ENCODE measurements at regions not wholly inside any gene's neighbourhood (a gene's known extent, or its start where the extent isn't known, plus 50 kb on each side); places are given as distances from the start of the nearest gene placed in this dataset.
"Not testable (repeated sequence)": the region's sequence is repeated elsewhere in the genome, so short reads cannot be mapped to it uniquely, and the experiment has no call there.

- TF ChIP-seq CTCF (IDR thresholded peaks at IDR 0.05; ENCODE audit: control insufficient read depth, extremely low read depth, insufficient read depth): no peak
- DNase-seq (ENCODE audit: low read depth): no peak
- no peak overlapping the region for H3K4me3 ChIP-seq (ENCODE audit: low read depth, low read length)
These were observed 556.7 kb downstream of the TMEM121 start for GRCh38 chr14:106083082-106083481.

GRCh38 chr14:106087837-106088236 is 561.5 kb downstream of the TMEM121 start:
- DNase-seq (ENCODE audit: low read depth): no peak
- H3K4me3 ChIP-seq (ENCODE audit: low read depth, low read length): no peak overlapping the region
- TF ChIP-seq CTCF (IDR thresholded peaks at IDR 0.05; ENCODE audit: control insufficient read depth, extremely low read depth, insufficient read depth): no peak

- not testable (repeated sequence) for H3K4me3 ChIP-seq (ENCODE audit: low read depth, low read length); DNase-seq (ENCODE audit: low read depth)
These were observed 562.5 kb downstream of the TMEM121 start for GRCh38 chr14:106088860-106089259.

- no peak overlapping the region for H3K4me3 ChIP-seq (ENCODE audit: low read depth, low read length)
- no peak for DNase-seq (ENCODE audit: low read depth)
- no peak for TF ChIP-seq CTCF (IDR thresholded peaks at IDR 0.05; ENCODE audit: control insufficient read depth, extremely low read depth, insufficient read depth)
These were observed 568.3 kb downstream of the TMEM121 start for GRCh38 chr14:106094654-106095189.

GRCh38 chr14:106107703-106108102 is 581.3 kb downstream of the TMEM121 start:
- DNase-seq (ENCODE audit: low read depth): no peak
- H3K4me3 ChIP-seq (ENCODE audit: low read depth, low read length): no peak overlapping the region
- no peak for TF ChIP-seq CTCF (IDR thresholded peaks at IDR 0.05; ENCODE audit: control insufficient read depth, extremely low read depth, insufficient read depth)

- no peak overlapping the region for H3K4me3 ChIP-seq (ENCODE audit: low read depth, low read length)
- no peak for TF ChIP-seq CTCF (IDR thresholded peaks at IDR 0.05; ENCODE audit: control insufficient read depth, extremely low read depth, insufficient read depth)
- DNase-seq (ENCODE audit: low read depth): no peak
These were observed 583.0 kb downstream of the TMEM121 start for GRCh38 chr14:106109337-106109736.

GRCh38 chr14:106115401-106115800 is 589.0 kb downstream of the TMEM121 start:
- DNase-seq (ENCODE audit: low read depth): no peak
- TF ChIP-seq CTCF (IDR thresholded peaks at IDR 0.05; ENCODE audit: control insufficient read depth, extremely low read depth, insufficient read depth): no peak
- no peak overlapping the region for H3K4me3 ChIP-seq (ENCODE audit: low read depth, low read length)

- DNase-seq (ENCODE audit: low read depth); H3K4me3 ChIP-seq (ENCODE audit: low read depth, low read length): not testable (repeated sequence)
These were observed 590.1 kb downstream of the TMEM121 start for GRCh38 chr14:106116339-106116930.
